ENCODE measurements at regions not wholly inside any gene's neighbourhood (a gene's known extent, or its start where the extent isn't known, plus 50 kb on each side); places are given as distances from the start of the nearest gene placed in this dataset.
A peak's percentile ranks its signal among the peaks of the same experiment; 100 is the strongest.

GRCh38 chr16:6018848-6019489 is 921.4 kb upstream of the EEF2KMT start:
- H3K27me3 ChIP-seq (ENCODE audit: insufficient read depth, poor library complexity, severe bottlenecking): peaks cover 50% of the 10 kb centered on the region
- no peaks in the 10 kb centered on the region for H3K4me1 ChIP-seq (ENCODE audit: insufficient read depth, poor library complexity, severe bottlenecking)
- ATAC-seq (ENCODE audit: low read depth) (peak; percentile 17; the same call in 1 of the 3 replicates), DNase-seq (ENCODE audit: low spot score) (no peak)
- no peak overlapping the region for H3K27ac ChIP-seq (ENCODE audit: poor library complexity, severe bottlenecking)
- H3K4me3 ChIP-seq (ENCODE audit: severe bottlenecking): no peak overlapping the region
- TF ChIP-seq, protein P1, sequence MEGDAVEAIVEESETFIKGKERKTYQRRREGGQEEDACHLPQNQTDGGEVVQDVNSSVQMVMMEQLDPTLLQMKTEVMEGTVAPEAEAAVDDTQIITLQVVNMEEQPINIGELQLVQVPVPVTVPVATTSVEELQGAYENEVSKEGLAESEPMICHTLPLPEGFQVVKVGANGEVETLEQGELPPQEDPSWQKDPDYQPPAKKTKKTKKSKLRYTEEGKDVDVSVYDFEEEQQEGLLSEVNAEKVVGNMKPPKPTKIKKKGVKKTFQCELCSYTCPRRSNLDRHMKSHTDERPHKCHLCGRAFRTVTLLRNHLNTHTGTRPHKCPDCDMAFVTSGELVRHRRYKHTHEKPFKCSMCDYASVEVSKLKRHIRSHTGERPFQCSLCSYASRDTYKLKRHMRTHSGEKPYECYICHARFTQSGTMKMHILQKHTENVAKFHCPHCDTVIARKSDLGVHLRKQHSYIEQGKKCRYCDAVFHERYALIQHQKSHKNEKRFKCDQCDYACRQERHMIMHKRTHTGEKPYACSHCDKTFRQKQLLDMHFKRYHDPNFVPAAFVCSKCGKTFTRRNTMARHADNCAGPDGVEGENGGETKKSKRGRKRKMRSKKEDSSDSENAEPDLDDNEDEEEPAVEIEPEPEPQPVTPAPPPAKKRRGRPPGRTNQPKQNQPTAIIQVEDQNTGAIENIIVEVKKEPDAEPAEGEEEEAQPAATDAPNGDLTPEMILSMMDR (IDR thresholded peaks at IDR 0.05; ENCODE audit: poor library complexity, severe bottlenecking): no peak
- no peaks in the 10 kb centered on the region for H3K36me3 ChIP-seq (ENCODE audit: low read depth)
- H3K9me3 ChIP-seq (ENCODE audit: severe bottlenecking): no peaks in the 10 kb centered on the region

DNA sequence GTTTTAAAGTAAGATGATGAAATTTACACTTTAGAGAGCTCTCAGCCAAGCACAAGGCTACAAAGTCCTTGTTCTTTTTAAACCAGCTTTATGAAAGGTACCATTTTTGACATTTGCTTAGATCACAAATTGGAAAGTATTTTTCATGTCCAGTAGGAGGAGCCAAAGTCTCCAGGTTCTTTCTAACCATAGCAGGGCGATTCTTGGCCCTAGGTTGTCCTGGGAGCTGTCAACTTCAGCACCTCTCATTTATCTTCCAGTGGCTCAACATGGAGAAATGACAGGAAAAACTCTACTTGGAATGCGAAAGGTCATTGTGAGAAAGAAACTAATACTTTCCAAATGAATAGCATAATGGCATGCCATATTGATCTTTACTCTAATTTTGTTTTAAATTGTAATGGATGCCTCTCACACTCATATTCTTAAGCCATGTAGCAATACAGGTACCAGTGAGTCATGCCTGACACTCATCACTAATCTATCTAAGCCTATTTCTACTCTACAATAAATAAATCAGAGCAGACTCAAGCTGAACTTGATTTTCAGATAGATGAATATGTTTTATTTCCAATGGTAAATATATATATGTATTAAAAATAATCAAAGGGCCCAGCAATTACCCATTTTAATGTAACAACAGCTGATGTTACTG is 919.1 kb upstream of the EEF2KMT start:
- H3K9me3 ChIP-seq (ENCODE audit: severe bottlenecking): no peaks in the 10 kb centered on the region
- no peaks in the 10 kb centered on the region for H3K4me1 ChIP-seq (ENCODE audit: insufficient read depth, poor library complexity, severe bottlenecking)
- no peak overlapping the region for H3K4me3 ChIP-seq (ENCODE audit: severe bottlenecking)
- no peak overlapping the region for H3K27ac ChIP-seq (ENCODE audit: poor library complexity, severe bottlenecking)
- H3K27me3 ChIP-seq (ENCODE audit: insufficient read depth, poor library complexity, severe bottlenecking): peaks cover 44% of the 10 kb centered on the region
- TF ChIP-seq, protein P1 (IDR thresholded peaks at IDR 0.05; ENCODE audit: poor library complexity, severe bottlenecking): peak; percentile 46
- ATAC-seq (ENCODE audit: low read depth) (peak; percentile 57; the same call in 2 of the 3 replicates), DNase-seq (ENCODE audit: low spot score) (no peak)
- H3K36me3 ChIP-seq (ENCODE audit: low read depth): no peaks in the 10 kb centered on the region

DNA sequence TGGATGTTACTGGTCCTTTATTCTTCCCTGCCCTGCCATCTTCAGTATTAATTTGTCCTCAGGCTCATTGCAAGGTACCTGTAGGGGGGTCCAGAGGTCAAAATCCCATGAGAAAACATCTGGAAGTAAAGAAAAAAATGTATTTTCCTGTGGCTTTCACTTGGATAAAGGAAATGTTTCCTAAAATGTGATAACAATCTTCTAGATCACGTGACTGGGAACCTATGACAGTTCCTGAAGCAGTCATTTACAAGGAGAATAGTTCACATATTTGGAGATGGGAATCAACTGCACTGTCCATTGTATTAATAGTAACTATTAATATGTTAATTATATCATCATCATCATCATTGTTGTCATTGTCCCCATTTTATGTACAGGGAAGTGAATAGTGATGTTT is 915.1 kb upstream of the EEF2KMT start:
- no peaks in the 10 kb centered on the region for H3K9me3 ChIP-seq (ENCODE audit: severe bottlenecking)
- H3K4me3 ChIP-seq (ENCODE audit: severe bottlenecking): no peak overlapping the region
- TF ChIP-seq, protein P1 (IDR thresholded peaks at IDR 0.05; ENCODE audit: poor library complexity, severe bottlenecking): no peak
- no peaks in the 10 kb centered on the region for H3K4me1 ChIP-seq (ENCODE audit: insufficient read depth, poor library complexity, severe bottlenecking)
- no peaks in the 10 kb centered on the region for H3K36me3 ChIP-seq (ENCODE audit: low read depth)
- H3K27ac ChIP-seq (ENCODE audit: poor library complexity, severe bottlenecking): no peak overlapping the region
- H3K27me3 ChIP-seq (ENCODE audit: insufficient read depth, poor library complexity, severe bottlenecking): peaks cover 8% of the 10 kb centered on the region
- ATAC-seq (ENCODE audit: low read depth) (no peak), DNase-seq (ENCODE audit: low spot score) (no peak)

GRCh38 chr16:6009151-6009550 is 911.6 kb upstream of the EEF2KMT start:
- no peak overlapping the region for H3K27ac ChIP-seq (ENCODE audit: poor library complexity, severe bottlenecking)

More at GRCh38 chr16:6009151-6009550, 911.6 kb upstream of the EEF2KMT start:
- DNase-seq (ENCODE audit: low spot score) (no peak), ATAC-seq (ENCODE audit: low read depth) (no peak)
- TF ChIP-seq, protein P1 (IDR thresholded peaks at IDR 0.05; ENCODE audit: poor library complexity, severe bottlenecking): no peak
- H3K4me3 ChIP-seq (ENCODE audit: severe bottlenecking): no peak overlapping the region
- no peaks in the 10 kb centered on the region for H3K9me3 ChIP-seq (ENCODE audit: severe bottlenecking)
- no peaks in the 10 kb centered on the region for H3K36me3 ChIP-seq (ENCODE audit: low read depth)
- H3K27me3 ChIP-seq (ENCODE audit: insufficient read depth, poor library complexity, severe bottlenecking): no peaks in the 10 kb centered on the region
- no peaks in the 10 kb centered on the region for H3K4me1 ChIP-seq (ENCODE audit: insufficient read depth, poor library complexity, severe bottlenecking)
